Effector memory CD8-positive, alpha-beta T cell (primary cell): ENCODE measurements at regions not wholly inside any gene's neighbourhood (a gene's known extent, or its start where the extent isn't known, plus 50 kb on each side); places are given as distances from the start of the nearest gene placed in this dataset.

Experiments
- ATAC-seq: fragments of 150-1000 bp; cut with Tn5 transposase; replicated peaks from 2 replicates; pipeline ENCODE4 v1.10.0; 2021; ENCODE audit warnings: mild to moderate bottlenecking, moderate library complexity
- DNase-seq, 3 experiments: peaks; one replicate each; pipeline ENCODE4 v3.0.0; 2021
- H3K27ac Mint-ChIP-seq, 2 donors: one replicate each; pipeline ENCODE4 v1.8.0; 2022; ENCODE audit warnings: mild to moderate bottlenecking in 2 of 2, mixed read lengths in 2 of 2, moderate library complexity in 2 of 2
- H3K27me3 Mint-ChIP-seq, 2 donors: one replicate each; pipeline ENCODE4 v1.8.0; 2022; ENCODE audit warnings: mixed read lengths in 2 of 2
- H3K36me3 Mint-ChIP-seq: one replicate; pipeline ENCODE4 v1.8.0; 2022; ENCODE audit warnings: mild to moderate bottlenecking, moderate library complexity, mixed read lengths; ENCODE audit not compliant: insufficient read depth
- H3K4me1 Mint-ChIP-seq, 2 donors: one replicate each; pipeline ENCODE4 v1.8.0; 2022; ENCODE audit warnings: low read depth in 2 of 2, mixed read lengths in 2 of 2
- H3K4me3 Mint-ChIP-seq, 2 donors: one replicate each; pipeline ENCODE4 v1.8.0; 2022; ENCODE audit warnings: mild to moderate bottlenecking in 2 of 2, mixed read lengths in 2 of 2, moderate library complexity in 2 of 2
- H3K9me3 Mint-ChIP-seq, 2 donors: one replicate each; pipeline ENCODE4 v1.8.0; 2022; ENCODE audit warnings: mixed read lengths in 2 of 2

- DNase-seq, result no peak
- Mint-ChIP-seq H3K4me1 (no peaks in the 10 kb centered on the region), H3K27ac (no peak overlapping the region), H3K4me3 (no peak overlapping the region), H3K27me3 (no peaks in the 10 kb centered on the region), H3K9me3 (no peaks in the 10 kb centered on the region), H3K36me3 (no peaks in the 10 kb centered on the region)
- no peak for ATAC-seq
These were observed 58.6 kb upstream of the VRK2 start for GRCh38 chr2:57987835-57988573.

DNA sequence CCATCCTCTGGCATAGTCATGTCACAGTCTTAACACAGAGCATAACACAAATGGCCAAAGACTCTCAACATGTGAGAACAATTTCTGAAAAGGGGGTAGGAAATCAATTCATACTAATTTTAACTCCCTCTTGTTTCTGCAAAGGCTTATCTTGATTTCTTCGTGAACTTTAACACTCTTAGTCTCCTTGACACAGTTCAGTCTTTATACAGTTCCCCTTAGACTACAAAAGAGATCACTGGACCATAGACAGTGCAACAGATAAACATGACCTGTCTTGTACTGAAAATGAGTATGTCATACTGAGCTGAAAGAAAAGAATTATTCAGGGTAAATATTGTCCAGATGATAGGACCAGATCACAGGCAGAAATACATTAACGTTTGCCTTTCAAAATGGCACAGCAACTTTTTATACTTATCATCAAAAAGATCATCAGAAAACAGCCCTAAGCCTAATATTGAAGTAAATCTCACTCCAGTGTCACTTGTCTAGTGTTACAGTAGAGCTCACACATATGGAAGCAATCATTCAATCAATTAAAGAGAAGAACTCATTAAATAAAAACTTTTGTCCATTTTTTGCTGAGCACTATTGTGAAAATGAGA, 56.4 kb upstream of the VRK2 start:
- H3K27me3 Mint-ChIP-seq, result no peaks in the 10 kb centered on the region
- H3K4me3 Mint-ChIP-seq, result no peak overlapping the region
- no peaks in the 10 kb centered on the region for H3K36me3 Mint-ChIP-seq
- no peaks in the 10 kb centered on the region for H3K4me1 Mint-ChIP-seq
- H3K9me3 Mint-ChIP-seq, result no peaks in the 10 kb centered on the region
- DNase-seq (no peak), ATAC-seq (no peak)
- H3K27ac Mint-ChIP-seq, result no peak overlapping the region
